ENCODE measurements at regions not wholly inside any gene's neighbourhood (a gene's known extent, or its start where the extent isn't known, plus 50 kb on each side); places are given as distances from the start of the nearest gene placed in this dataset.

GRCh38 chr14:56875104-56875675 is 64.9 kb upstream of the OTX2 start:
- 51% methylated on average over 4 of the region's 4 CpGs for WGBS (ENCODE audit: low lambda C conversion rate)
- TF ChIP-seq KLF15 (CRISPR knock-in tag; IDR thresholded peaks at IDR 0.05; ENCODE audit: borderline replicate concordance) (no peak), MEF2D (CRISPR knock-in tag; IDR thresholded peaks at IDR 0.05) (no peak)
- H3K4me3 ChIP-seq (replicated peaks in 1 of 3; ENCODE audit: insufficient read depth in 1 of 3, low read depth in 2 of 3, low read length in 3 of 3), result no peak overlapping the region
- H3K27ac ChIP-seq (ENCODE audit: extremely low read length, insufficient read depth, low read length), result no peak overlapping the region
- no peak overlapping the region for H2AFZ ChIP-seq (ENCODE audit: low read length)
- in situ Hi-C loops (cut with HindIII; ENCODE audit: extremely low pct_ligation_motif_present, low pct_unique_long_range_greater_than_20kb) (no loop called here), intact Hi-C loops (cut with micrococcal nuclease; ENCODE audit: unreplicated experiment) (no loop called here)
- no peak overlapping the region for H3K4me2 ChIP-seq (ENCODE audit: low read depth, low read length)
- BruUV-seq (replicated peaks), result no TSS peak
- no peaks in the 10 kb centered on the region for H3K4me1 ChIP-seq (ENCODE audit: insufficient read depth, low read length)
- POLR2A ChIA-PET, result no interaction called here
- no peak overlapping the region for H3K9ac ChIP-seq (ENCODE audit: insufficient read depth, low read depth, low read length)
- H4K20me1 ChIP-seq (ENCODE audit: insufficient read depth, low read length), result no peaks in the 10 kb centered on the region
- ATAC-seq, result no peak
- CTCF ChIA-PET (ENCODE audit: low intra/inter-chr PET ratio, low total read pairs), result no interaction called here
- no peak for DNase-seq (ENCODE audit: low spot score)
- H3K36me3 ChIP-seq (replicated peaks in 1 of 2; ENCODE audit: control insufficient read depth in 1 of 2, insufficient read depth in 2 of 2, low read length in 2 of 2), result no peaks in the 10 kb centered on the region
- H3K27me3 ChIP-seq (ENCODE audit: control insufficient read depth in 1 of 2, insufficient read depth in 2 of 2, low read length in 2 of 2), result peaks cover 0 to 1% of the 10 kb centered on the region in 2 experiments; a peak in 2 of 5 replicates
- H3K79me2 ChIP-seq (ENCODE audit: insufficient read depth, low read length), result no peaks in the 10 kb centered on the region
- FAIRE-seq, result no peak
- no peaks in the 10 kb centered on the region for H3K9me3 ChIP-seq (ENCODE audit: low read length)

GRCh38 chr14:56874375-56874774 is 64.1 kb upstream of the OTX2 start:
- ChIA-PET POLR2A (no interaction called here), CTCF (ENCODE audit: low intra/inter-chr PET ratio, low total read pairs) (interaction anchor here (0.8 kb wide), 1 partner anchor 319 kb away, joined by 3 read pairs; no protein-coding TSS in a partner anchor)
- TF ChIP-seq STAG1 (CRISPR knock-in tag; IDR thresholded peaks at IDR 0.05) (peak; percentile 63), UBTF (CRISPR knock-in tag; IDR thresholded peaks at IDR 0.05) (no peak), RBM39 (IDR thresholded peaks at IDR 0.05; ENCODE audit: low read depth, low read length, poor library complexity, severe bottlenecking) (no peak), CENPX (CRISPR knock-in tag; IDR thresholded peaks at IDR 0.05) (no peak), SMC3 (IDR thresholded peaks at IDR 0.05; ENCODE audit: low read length) (peak; percentile 55), TGIF2 (CRISPR knock-in tag; IDR thresholded peaks at IDR 0.05) (no peak), ZBTB37 (CRISPR knock-in tag; IDR thresholded peaks at IDR 0.05) (no peak), ZNF124 (CRISPR knock-in tag; IDR thresholded peaks at IDR 0.05) (no peak), BORCS8-MEF2B (CRISPR knock-in tag; IDR thresholded peaks at IDR 0.05) (no peak), ZSCAN29 (CRISPR knock-in tag; conservative IDR thresholded peaks at IDR 0.05) (no peak), ZNF639 (CRISPR knock-in tag; conservative IDR thresholded peaks at IDR 0.05) (no peak), YY1 (IDR thresholded peaks at IDR 0.05; ENCODE audit: insufficient read depth, insufficient replicate concordance, low read depth, low read length) (no peak)

More at GRCh38 chr14:56874375-56874774, 64.1 kb upstream of the OTX2 start:
- intact Hi-C loops (cut with micrococcal nuclease; ENCODE audit: unreplicated experiment) (loop anchor here (1.0 to 5.0 kb wide), 3 partner anchors 212 to 382 kb away; no protein-coding TSS in a partner anchor), in situ Hi-C loops (cut with HindIII; ENCODE audit: extremely low pct_ligation_motif_present, low pct_unique_long_range_greater_than_20kb) (no loop called here)
- BruUV-seq (replicated peaks), result no TSS peak
- H4K20me1 ChIP-seq (ENCODE audit: insufficient read depth, low read length), result no peaks in the 10 kb centered on the region
- peaks cover 0 to 7% of the 10 kb centered on the region in 2 experiments; a peak in 2 of 5 replicates for H3K27me3 ChIP-seq (ENCODE audit: control insufficient read depth in 1 of 2, insufficient read depth in 2 of 2, low read length in 2 of 2)
- H3K4me2 ChIP-seq (ENCODE audit: low read depth, low read length), result no peak overlapping the region
- no peak overlapping the region for H2AFZ ChIP-seq (ENCODE audit: low read length)
- H3K27ac ChIP-seq (ENCODE audit: extremely low read length, insufficient read depth, low read length), result no peak overlapping the region
- peak; percentile 18 for DNase-seq (ENCODE audit: low spot score)
- 9% methylated on average over 5 of the region's 5 CpGs for WGBS (ENCODE audit: low lambda C conversion rate)
- H3K9ac ChIP-seq (ENCODE audit: insufficient read depth, low read depth, low read length), result no peak overlapping the region
- H3K4me3 ChIP-seq (replicated peaks in 1 of 3; ENCODE audit: insufficient read depth in 1 of 3, low read depth in 2 of 3, low read length in 3 of 3), result no peak overlapping the region
- H3K36me3 ChIP-seq (replicated peaks in 1 of 2; ENCODE audit: control insufficient read depth in 1 of 2, insufficient read depth in 2 of 2, low read length in 2 of 2), result no peaks in the 10 kb centered on the region
- no peaks in the 10 kb centered on the region for H3K4me1 ChIP-seq (ENCODE audit: insufficient read depth, low read length)
- ATAC-seq, result peak; percentile 81
- FAIRE-seq, result peak; percentile 61
- H3K79me2 ChIP-seq (ENCODE audit: insufficient read depth, low read length), result no peaks in the 10 kb centered on the region
- H3K9me3 ChIP-seq (ENCODE audit: low read length), result no peaks in the 10 kb centered on the region

Data from HepG2 (cell line).